COLO668 (cell line): ENCODE measurements at regions not wholly inside any gene's neighbourhood (a gene's known extent, or its start where the extent isn't known, plus 50 kb on each side); places are given as distances from the start of the nearest gene placed in this dataset.

Experiments used
- DNase-seq: peaks from one replicate; lab custom pipeline; 2025; ENCODE audit not compliant: unreplicated experiment; lab: John Stamatoyannopoulos, UW

DNA sequence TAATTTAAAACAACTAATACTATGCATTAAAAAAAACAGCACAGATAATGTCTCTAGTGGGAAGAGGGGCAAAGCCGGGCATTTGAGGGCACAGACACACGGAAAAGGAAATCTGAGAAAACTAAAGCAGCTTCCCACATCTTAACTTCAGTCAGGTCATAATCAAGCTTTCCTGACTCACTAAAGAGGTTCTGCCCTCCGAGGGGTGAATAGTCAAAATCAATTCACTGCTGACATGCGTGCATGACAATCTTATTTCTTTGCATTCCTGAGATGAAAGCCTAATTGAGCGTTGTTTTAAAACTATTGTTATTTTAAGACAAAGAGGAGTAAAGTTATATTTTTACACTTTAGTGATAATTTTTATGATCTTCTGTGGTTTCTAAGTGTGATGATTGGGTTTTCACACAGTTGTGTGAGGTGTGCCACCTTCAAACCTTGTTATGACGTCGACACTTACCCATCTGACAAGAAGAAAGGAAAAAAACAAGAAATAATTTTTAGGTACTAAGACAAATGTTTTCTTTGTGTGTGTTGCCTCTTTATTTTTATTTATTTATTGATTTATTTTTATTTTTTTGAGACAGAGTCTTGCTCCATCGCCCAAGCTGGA is 90.9 kb downstream of the GATA6 start:
- no peak for DNase-seq

- no peak for DNase-seq
Measured at GRCh38 chr18:22257022-22257543, 87.7 kb downstream of the GATA6 start.

- no peak for DNase-seq
Measured at GRCh38 chr18:22254088-22254487, 84.7 kb downstream of the GATA6 start.

DNA sequence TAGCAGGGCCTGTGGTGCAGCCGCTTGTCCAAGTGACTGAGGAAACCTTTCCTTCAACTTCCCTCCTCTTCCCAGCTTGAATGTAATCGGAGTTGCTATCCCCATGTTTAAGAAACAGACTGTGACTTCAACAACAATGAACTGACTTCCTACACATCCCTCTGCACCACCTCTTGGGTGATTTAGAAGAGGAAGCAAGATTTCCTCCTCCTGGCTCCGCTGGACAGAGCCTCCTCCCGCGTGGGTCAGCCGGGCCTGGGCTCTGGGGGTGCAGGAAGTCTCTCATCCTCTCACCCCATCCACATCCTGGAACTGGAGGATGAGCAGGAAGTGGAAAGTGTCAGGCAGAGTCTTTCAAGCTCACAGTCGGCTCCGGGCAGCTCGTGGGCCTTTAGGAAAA is 84.3 kb downstream of the GATA6 start:
- DNase-seq: no peak

DNA sequence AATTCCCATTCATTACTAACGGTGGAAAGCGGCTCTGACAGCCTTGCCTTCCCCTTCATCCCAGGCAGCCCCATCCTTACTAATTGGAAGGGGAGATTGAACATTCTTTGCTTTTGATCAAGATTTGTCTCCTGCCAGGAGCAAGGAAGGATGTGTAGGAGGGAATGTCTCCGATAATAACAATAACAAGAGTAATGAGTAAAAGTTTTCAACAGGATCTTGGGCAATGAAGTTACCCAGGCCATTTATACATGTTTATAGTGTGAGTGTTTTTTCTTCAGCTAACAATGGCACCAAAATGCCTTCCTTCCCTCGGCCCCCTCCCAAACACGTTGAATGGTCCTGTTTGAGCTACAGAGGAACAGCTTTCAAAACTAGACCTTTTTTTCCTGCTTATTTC is 83.8 kb downstream of the GATA6 start:
- DNase-seq: no peak
